GM21576 (cell line): ENCODE measurements at regions not wholly inside any gene's neighbourhood (a gene's known extent, or its start where the extent isn't known, plus 50 kb on each side); places are given as distances from the start of the nearest gene placed in this dataset.
"Not testable (repeated sequence)": the region's sequence is repeated elsewhere in the genome, so short reads cannot be mapped to it uniquely, and the experiment has no call there.

Experiments
- ATAC-seq: cut with Tn5 transposase; IDR thresholded peaks from one replicate; pipeline ENCODE4 v1.9.1; 2021; ENCODE audit warnings: mild to moderate bottlenecking, moderate library complexity; ENCODE audit not compliant: unreplicated experiment

DNA sequence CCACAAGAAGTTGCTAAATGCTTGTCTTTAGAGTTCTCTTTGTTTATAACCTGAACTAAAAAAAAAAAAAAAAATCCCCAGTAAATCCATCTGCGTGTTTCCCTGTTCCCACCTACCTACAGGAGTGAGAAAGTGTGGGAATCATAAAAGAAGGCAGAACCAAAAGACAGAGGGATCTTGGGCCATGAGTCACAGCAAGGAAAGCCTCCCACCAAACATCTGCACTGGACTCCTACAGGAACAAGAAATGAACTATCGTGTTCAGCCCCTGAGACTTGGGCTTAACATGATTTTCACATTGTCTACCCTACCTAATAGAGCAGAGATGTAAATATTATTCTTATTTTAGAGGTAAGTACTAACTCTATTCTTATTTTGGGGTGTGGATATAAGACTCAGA is 1761.2 kb upstream of the CELF4 start:
- no peak for ATAC-seq

DNA sequence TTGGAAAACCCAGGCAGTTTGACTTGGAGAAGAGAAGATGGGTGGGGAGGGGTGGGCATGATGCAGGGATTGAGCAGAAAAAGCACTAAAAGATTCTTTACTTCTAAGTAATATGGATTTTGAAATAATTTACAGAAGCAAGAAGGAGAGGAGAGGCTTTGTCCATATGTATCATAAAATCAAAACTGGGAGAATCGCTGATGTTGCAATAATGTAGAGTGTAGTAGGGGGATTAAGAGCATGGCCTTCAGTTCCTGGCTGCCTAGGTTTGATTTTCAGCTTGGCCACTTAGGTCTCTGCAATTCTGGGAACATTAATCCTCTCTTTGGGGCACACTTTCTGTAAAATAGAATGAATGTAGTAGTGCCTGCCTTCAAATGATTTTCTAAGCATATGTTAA is 1760.4 kb upstream of the CELF4 start:
- no peak for ATAC-seq

DNA sequence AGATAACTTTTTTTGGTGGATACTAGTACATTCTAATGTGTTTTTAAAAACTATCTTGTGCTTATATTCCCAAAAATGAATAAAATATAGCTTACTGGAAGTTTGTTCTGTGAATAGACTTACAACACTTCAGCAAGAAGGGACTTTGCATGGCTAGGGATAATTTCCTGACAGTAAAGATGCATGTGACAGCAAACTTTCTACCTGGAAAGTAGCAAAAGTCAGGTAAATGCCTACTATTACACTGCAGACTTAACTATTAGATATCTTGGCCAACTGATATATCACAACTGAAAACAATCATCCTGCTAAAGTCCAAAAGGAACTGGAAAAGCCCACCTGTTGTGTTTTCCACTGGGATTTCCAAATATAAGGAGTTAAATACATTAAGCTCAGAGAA is 1753.5 kb upstream of the CELF4 start:
- ATAC-seq: no peak

DNA sequence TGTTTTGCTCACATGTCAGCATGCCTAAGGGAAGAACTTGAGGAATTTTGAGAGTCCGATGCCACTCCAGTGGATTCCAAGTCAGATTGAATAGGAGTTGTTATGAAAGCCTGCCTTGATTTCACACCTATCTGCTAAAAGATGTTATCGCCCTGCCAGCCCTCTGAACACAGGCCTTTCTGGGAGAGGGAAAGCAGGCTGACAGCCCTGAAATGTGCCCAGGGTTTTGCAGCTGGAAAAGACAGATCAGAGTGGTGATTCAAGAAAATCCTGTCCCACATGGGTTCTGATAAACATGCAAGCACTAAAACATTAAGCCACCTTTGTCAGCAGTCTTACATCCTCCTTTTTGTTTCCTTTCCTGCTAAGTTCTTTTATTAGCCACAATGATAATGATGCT is 1752.9 kb upstream of the CELF4 start:
- no peak for ATAC-seq

DNA sequence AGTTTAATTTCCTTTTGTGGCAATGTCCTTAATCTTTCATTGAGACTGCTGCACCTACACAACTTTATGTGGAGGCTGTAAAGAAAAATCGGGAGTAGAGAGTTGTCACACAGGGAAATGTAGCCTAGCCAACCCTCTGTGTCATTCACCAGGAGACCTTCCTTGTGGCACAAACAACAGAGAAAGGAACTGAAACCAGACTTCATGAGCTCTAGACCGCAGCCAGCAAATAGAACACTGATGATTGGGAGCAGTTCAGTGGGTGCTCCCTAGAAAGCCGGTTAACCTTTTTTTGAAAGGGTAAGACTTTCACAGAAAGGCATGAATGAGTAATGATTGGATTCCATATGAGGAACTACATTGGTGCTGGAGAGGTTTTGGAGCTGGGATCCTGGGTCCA is 1752.4 kb upstream of the CELF4 start:
- ATAC-seq: no peak

DNA sequence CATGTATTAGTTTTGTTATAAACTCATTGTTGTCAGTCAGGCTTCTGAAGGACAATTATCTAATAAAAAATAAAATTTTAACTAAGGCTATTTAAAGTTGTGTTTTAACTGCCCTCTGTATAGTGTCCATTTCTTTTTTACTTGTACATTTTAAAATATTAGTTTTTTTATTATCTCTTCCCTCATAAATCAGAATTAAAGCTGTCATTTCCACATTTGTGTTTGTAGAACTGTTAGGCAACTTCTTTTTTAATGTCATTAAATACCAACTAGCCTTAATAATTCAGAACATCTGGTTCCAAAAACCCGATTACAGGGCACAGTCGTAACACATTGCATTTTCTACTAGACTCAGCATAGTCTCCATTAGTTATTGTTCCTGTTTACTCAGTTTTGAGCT is 1749.0 kb upstream of the CELF4 start:
- ATAC-seq: no peak

DNA sequence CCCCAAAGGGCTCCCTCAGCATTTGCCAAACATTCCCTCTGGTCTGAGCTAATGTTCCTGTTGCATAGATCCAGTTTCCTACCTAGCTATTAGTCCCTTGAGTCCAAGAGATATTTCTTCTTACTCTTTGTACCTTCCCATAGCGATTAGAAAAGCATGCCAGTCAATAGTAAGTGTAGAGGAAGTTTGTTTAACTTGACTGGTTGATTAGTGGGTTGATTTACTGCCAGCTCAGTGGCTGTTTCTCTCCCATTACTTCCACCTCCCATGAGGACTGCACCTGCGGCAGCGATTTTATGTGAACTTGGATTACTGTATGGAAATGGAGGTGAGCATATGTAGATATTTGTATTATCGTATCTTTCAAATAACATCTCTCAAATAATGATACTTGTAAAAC is 1748.4 kb upstream of the CELF4 start:
- ATAC-seq: no peak

DNA sequence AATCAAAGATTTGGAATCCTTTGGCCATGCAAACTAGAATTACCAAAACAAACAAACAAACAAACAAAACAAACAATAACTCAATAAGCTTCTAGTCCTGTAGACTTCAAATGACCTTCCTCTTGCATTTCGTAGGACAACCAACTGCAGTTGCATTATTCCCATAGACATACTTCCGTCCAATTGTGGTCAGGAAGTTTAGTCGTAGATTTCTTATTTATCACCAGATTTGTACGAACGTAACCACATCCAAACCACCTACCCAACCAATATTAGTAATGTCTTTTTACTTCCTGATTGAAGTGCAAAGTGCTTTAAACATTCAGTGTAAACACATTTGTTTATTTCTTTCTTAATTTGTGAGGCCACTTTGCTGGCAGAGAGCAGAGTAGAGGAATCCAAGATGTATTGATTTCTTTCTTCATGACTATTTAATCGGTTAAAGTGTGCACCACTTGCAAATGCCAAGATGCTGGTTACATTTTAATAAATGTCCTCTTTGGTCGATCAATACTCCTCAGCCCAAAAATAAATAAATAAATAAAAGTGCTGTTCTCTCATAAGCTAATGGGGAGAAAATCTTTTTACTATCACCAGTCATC is 1745.6 kb upstream of the CELF4 start:
- no peak for ATAC-seq

DNA sequence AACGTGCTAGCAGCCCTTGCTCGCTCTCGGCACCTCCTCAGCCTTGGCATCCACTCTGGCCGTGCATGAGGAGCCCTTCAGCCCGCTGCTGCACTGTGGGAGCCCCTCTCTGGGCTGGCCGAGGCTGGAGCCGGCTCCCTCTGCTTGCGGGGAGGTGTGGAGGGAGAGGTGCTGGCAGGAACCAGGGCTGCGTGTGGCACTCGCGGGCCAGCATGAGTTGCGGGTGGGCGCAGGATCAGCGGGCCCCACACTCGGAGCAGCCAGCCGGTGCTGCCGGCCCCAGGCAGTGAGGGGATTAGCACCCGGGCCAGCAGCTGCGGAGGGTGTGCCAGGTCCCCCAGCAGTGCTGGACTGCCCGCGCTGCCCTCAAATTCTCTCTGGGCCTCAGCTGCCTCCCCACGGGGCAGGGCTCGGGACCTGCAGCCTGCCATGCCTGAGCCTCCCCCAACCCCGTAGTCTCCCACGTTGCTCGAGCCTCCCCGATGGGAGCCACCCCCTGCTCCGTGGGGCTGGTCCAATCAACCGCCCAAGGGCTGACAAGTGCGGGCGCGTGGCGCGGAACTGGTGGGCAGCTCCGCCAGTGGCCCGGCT is 1743.4 kb upstream of the CELF4 start:
- not testable (repeated sequence) for ATAC-seq

DNA sequence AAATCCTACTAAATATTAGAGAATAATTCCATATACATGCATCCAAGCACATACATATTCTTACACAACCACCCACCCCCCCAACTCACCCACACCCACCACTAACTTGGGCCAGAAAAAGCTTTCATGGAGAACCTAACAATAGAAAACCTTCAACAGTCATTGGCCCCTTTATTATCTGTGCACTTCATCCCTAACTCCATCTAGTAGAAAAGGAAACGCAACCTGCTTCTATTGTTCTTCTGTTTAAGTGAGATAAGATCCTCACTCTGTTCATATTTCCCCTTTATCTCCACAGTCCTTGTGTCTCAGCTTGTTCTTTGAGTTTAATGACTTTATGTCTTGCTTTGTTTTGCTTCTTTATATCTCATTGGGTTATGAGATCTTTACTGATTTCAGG is 1740.2 kb upstream of the CELF4 start:
- no peak for ATAC-seq

DNA sequence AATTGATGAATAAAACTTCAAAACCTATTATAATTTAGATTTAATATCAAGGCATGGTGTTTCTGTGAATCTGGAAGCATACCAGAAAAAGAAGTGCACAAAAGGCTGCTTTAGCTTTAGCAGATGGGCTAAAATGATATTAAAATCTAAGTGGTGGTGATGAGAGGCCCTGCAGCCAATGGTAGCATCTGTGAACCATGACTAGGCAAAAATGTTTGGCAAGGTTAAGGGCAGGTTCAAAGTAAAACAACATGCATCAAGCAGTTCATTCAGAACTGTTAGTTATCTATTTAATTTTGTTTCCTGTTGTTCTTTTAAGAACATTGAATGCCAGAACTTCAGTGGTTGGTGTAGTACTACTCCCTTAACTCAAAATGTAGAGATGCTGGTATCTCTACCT is 1736.9 kb upstream of the CELF4 start:
- no peak for ATAC-seq

DNA sequence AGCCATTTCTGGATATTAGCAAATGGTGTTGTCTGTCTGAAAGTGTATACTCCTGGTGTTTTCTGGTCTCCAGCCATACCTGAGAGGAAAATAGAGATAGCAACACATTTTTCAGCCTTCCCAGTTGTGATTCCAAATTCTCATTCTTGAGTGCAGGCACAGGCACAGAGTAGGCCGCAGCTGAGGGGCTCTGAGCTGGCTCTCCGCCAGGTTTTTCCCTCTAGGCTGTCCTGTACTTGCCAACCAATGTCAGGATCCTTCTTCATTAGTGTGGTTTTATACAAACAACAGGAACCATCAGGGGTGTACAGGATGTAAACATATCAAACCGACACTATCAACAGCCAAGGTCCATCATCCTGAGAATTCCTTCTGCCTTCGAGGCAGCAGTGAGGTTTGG is 1733.6 kb upstream of the CELF4 start:
- ATAC-seq: no peak

DNA sequence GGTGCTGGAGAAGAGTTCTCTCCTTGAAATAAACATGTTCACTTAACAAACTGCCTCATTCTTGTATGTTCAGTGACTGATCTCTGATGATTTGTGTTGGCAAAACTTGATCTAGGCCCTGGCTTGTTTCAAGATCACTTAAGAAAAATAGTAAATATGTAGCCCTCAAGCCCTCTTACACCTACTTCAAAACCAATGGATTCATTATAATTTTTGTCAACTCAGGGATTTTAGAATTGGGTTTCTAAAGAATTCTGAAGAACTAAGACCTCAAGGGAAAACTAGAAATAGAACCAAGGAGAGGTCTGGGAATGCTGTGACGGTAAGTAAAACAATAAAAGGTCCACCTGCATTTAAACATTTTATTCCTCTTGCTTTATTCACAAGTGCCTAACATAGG is 1731.6 kb upstream of the CELF4 start:
- ATAC-seq: no peak

DNA sequence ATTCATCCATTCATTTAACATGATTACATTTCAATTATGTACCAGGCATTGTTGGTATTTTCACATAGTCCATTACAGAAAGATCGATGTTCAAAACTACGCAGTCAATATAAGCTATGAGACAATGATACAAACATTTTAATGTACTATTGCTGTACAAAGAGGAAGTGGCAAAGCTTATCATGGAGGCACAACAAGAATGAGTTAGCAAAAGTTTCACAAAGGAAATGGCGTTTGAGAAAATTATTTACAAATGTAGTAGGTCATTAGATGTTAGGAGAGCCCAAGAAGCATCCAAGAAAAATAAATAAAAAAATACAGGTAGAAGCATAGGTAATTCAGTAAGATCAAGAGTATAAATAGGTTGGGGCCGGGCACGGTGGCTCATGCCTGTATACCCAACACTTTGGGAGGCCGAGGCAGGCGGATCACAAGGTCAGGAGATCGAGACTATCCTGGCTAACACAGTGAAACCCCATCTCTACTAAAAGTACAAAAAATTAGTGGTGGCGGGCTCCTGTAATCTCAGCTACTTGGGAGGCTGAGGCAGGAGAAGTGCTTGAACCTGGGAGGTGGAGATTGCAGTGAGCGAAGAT is 1730.8 kb upstream of the CELF4 start:
- ATAC-seq: no peak

DNA sequence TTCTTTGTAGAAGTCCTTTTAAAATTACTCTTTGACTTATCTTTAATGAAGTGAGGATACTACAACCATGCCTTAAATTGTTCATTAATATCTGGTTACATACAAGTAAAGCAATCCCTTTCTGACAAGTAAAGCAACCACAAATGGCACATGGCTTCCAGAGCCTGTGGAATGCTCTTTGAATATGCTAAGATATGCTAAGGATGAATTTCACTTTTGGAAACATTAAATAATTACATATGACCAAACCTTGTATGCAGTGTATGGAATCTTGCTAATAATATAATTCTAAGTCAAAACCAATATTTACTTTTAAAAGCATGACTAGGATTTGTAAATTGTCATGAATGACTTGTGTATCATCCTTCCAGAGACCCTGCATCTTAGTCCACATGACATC is 1711.2 kb upstream of the CELF4 start:
- ATAC-seq: no peak

DNA sequence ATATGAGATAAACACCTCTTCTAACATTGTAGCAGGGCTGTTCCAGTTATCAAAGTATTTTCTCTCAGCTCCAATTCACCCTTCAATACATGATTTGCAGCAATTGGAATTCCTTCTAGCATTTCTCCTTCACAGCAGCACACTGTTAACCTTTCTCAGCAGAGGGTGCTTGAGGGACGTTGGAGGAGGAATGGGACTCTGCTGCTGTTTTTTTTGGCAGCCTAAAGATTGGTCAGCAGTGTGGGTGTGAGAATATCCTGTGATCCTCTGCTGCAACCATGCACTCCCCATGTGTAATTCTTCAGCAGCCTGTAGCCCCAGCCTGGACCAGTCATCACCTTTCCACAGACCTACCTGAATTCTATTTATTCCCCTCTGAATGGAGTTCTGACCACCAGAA is 1708.9 kb upstream of the CELF4 start:
- ATAC-seq: no peak

DNA sequence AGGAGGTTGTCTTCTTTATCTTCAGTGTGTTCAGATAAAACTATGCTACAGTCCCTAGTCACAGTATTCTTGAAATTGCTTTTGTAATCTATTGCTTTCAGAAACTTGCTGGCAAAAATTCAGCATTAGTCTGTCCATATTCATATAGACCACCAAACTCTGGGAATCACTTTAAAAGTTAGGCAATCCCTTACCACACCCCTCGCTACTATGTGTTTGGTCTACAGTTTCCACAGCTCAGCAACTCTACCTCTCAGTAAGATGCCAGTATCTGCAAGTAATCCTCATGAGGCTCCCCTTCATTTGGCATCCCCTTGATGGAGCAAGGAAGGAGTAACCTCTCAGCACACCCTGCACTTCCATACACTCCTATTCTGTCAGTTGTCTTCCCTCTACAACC is 1706.6 kb upstream of the CELF4 start:
- ATAC-seq: no peak

DNA sequence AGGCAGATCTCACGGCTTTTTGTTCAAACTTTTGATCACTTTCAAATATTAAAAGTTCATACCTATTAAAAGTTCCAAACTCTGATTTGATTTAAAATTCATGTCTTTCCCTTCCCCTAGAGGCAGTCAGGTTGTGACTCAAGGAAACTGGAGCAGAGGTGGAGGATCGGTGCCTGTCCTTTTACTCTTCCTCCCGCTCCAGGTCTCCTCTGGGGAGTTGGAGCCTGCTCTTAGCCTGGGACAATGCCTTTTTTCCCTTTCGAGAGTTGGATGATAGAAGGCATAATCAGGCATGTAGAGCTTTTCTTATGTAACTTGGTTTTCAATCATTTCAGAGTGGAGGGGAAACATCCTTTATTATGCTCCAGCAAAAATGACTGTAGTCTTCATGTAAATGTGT is 1706.1 kb upstream of the CELF4 start:
- ATAC-seq: no peak

DNA sequence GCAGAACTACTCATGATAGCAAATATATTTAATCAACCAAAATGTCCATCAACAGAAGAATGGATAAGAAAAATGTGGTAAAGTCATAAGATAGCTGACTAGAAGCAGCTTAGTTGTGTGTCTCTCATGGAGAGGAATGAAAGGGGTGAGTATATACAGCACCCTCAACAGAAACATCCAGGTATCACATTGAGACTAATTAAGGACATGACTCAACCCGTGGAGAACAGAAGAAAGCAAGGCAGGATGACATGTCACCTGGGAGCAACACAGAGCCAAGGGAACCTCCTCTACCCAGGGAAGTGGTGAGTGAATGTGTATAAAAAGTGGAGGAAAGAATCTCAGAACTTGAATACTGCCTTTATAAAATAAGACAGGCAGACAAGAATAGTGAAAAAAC is 1695.0 kb upstream of the CELF4 start:
- ATAC-seq: no peak

DNA sequence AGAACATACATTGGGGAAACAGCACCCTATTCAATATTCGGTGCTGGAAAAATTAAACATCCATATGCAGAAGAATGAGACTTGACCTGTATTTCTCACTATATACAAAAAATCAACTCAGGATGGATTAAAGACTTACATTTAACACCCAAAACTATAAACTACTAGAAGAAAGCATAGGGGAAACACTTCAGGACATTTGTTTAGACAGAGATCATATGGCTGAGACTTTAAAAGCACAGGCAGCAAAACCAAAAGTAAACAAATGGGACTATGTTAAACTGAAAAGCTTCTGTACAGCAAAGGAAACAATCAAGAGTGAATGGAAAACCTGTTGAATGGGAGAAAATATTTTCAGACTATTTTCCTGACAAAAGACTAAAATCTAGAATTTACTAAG is 1694.1 kb upstream of the CELF4 start:
- no peak for ATAC-seq

DNA sequence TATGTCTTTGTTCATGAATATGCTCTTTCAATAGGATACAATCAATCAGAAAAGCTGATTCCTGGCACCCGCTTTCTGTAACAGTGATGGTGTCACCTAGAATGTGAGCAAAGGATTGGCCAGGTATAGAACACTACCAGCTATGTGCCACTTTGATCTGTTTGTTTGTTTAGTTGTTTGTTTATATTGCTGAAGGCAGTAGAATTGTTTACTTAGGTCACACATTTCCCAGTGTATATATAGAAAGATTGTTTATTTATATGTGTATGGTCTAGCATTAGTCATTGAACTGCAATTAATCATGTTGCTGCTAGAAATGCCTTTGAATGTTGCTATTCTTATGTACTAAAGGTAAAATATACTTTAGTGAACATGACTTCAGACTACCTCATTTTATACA is 1678.6 kb upstream of the CELF4 start:
- ATAC-seq: no peak

DNA sequence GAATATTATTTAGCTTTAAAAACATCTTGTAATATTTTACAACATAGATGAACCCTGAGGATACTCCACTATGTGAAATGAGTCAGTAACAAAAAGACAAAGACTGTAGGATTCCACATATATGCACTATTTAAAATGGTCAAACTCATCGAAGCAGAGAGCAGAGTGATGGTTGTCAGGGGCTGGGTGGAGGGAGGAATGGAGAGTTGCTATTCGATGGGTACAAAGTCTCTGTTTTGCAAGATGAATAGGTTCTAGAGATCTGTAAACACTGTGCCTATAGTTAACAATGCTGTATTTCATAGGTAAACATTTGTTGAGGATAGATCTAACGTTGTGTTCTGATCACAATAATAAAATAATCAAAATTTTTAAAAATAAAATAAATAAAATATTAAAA is 1675.9 kb upstream of the CELF4 start:
- ATAC-seq: no peak
